Liver (tissue), 7 donors: ENCODE measurements at regions not wholly inside any gene's neighbourhood (a gene's known extent, or its start where the extent isn't known, plus 50 kb on each side); places are given as distances from the start of the nearest gene placed in this dataset.

ENCODE experiments used
- DNase-seq: peaks from one replicate; pipeline ENCODE4 v3.0.0-alpha.2; 2017; ENCODE audit warnings: low spot score
- H3K27ac ChIP-seq, 2 donors: one replicate each; pipeline ENCODE4 v1.7.0; 2013; ENCODE audit warnings: inconsistent platforms in 2 of 2, low read length in 2 of 2, control low read depth in 1 of 2, low read depth in 1 of 2, mild to moderate bottlenecking in 1 of 2
- H3K27me3 ChIP-seq, 4 donors: one replicate each; pipeline versions ENCODE4 v1.6.1 to v1.7.0; 2013; ENCODE audit warnings: low read length in 3 of 4, inconsistent platforms in 1 of 4, mild to moderate bottlenecking in 1 of 4, moderate library complexity in 1 of 4; ENCODE audit not compliant: control insufficient read depth in 4 of 4, insufficient read depth in 4 of 4
- H3K36me3 ChIP-seq, 4 donors: one replicate each; pipeline versions ENCODE4 v1.6.1 to v1.7.0; 2013; ENCODE audit warnings: low read length in 3 of 4, mild to moderate bottlenecking in 3 of 4, low read depth in 1 of 4, moderate library complexity in 1 of 4; ENCODE audit not compliant: control insufficient read depth in 4 of 4, insufficient read depth in 3 of 4
- H3K4me1 ChIP-seq, 4 donors: one replicate each; pipeline versions ENCODE4 v1.6.1 to v1.7.0; 2013; ENCODE audit warnings: low read length in 3 of 4, mild to moderate bottlenecking in 3 of 4, moderate library complexity in 1 of 4; ENCODE audit not compliant: control insufficient read depth in 4 of 4, insufficient read depth in 4 of 4
- H3K4me3 ChIP-seq, 3 donors: one replicate each; pipeline versions ENCODE4 v1.6.1 to v1.7.0; 2013; ENCODE audit warnings: low read length in 3 of 3, control low read depth in 1 of 3, low read depth in 1 of 3, mild to moderate bottlenecking in 1 of 3
- H3K9ac ChIP-seq, 2 donors: one replicate each; pipeline ENCODE4 v1.7.0; 2013; ENCODE audit warnings: low read length in 2 of 2, mild to moderate bottlenecking in 2 of 2, moderate library complexity in 2 of 2, control low read depth in 1 of 2, low read depth in 1 of 2
- H3K9me3 ChIP-seq, 4 donors: one replicate each; pipeline versions ENCODE4 v1.6.1 to v1.7.0; 2013; ENCODE audit warnings: low read length in 3 of 4; ENCODE audit not compliant: control insufficient read depth in 4 of 4
- EGR1 ChIP-seq, 2 donors: IDR thresholded peaks; 2 replicates each; pipeline ENCODE4 v1.6.1; 2016 to 2018; ENCODE audit warnings: antibody characterized with exemption in 2 of 2, low read depth in 2 of 2
- FOXA1 ChIP-seq: IDR thresholded peaks from 2 replicates; pipeline ENCODE4 v1.6.1; 2016; ENCODE audit warnings: antibody characterized with exemption
- FOXA2 ChIP-seq: IDR thresholded peaks from 2 replicates; pipeline ENCODE4 v1.6.1; 2016; ENCODE audit warnings: antibody characterized with exemption
- GABPA ChIP-seq, 2 donors: IDR thresholded peaks in 1 of 2; conservative IDR thresholded peaks in 1 of 2; 2 replicates each; pipeline ENCODE4 v1.6.1; 2016; ENCODE audit warnings: antibody characterized with exemption in 2 of 2, mild to moderate bottlenecking in 1 of 2, moderate library complexity in 1 of 2
- JUND ChIP-seq, 2 donors: IDR thresholded peaks; 2 replicates each; pipeline ENCODE4 v1.6.1; 2016; ENCODE audit warnings: antibody characterized with exemption in 2 of 2
- MAX ChIP-seq: IDR thresholded peaks from 2 replicates; pipeline ENCODE4 v1.6.1; 2016; ENCODE audit warnings: antibody characterized with exemption
- NR2F2 ChIP-seq: IDR thresholded peaks from 2 replicates; pipeline ENCODE4 v1.6.1; 2016; ENCODE audit warnings: antibody characterized with exemption
- RAD21 ChIP-seq, 2 donors: IDR thresholded peaks; 2 replicates each; pipeline ENCODE4 v1.6.1; 2016; ENCODE audit warnings: antibody characterized with exemption in 2 of 2, mild to moderate bottlenecking in 2 of 2
- REST ChIP-seq: IDR thresholded peaks from 2 replicates; pipeline ENCODE4 v1.6.1; 2016; ENCODE audit warnings: antibody characterized with exemption, mild to moderate bottlenecking
- RXRA ChIP-seq, 2 donors: IDR thresholded peaks; 2 replicates each; pipeline ENCODE4 v1.6.1; 2017 to 2018; ENCODE audit warnings: antibody characterized with exemption in 2 of 2, mild to moderate bottlenecking in 1 of 2
- SP1 ChIP-seq: IDR thresholded peaks from 2 replicates; pipeline ENCODE4 v1.6.1; 2018; ENCODE audit warnings: antibody characterized with exemption, mild to moderate bottlenecking
- TAF1 ChIP-seq: conservative IDR thresholded peaks from 2 replicates; pipeline ENCODE4 v1.6.1; 2016; ENCODE audit warnings: antibody characterized with exemption, mild to moderate bottlenecking
- YY1 ChIP-seq: IDR thresholded peaks from 2 replicates; pipeline ENCODE4 v1.6.1; 2016; ENCODE audit warnings: antibody characterized with exemption, mild to moderate bottlenecking
- WGBS: extraction: QIAGEN DNeasy Blood & Tissue Kit; methylation state at CpG from one replicate; pipeline ENCODE4 v1.1.7; 2013; 5-methylcytosine and 5-hydroxymethylcytosine counted together
- TF ChIP-seq, protein P1 (sequence below): IDR thresholded peaks from 2 replicates; pipeline ENCODE4 v1.6.1; 2016; ENCODE audit warnings: antibody characterized with exemption
- donor health status: healthy.
- donor health status: healthy.
- donor health status: healthy.
- donor health status: healthy.

- no peak for DNase-seq
- WGBS = 94% methylated on average over 21 of the region's 21 CpGs
- Histone ChIP-seq H3K27me3 (no peaks in the 10 kb centered on the region), H3K9me3 (peaks cover 0 to 4% (median 0%) of the 10 kb centered on the region in 4 donors), H3K36me3 (no peaks in the 10 kb centered on the region), H3K9ac (no peak overlapping the region), H3K4me1 (no peaks in the 10 kb centered on the region), H3K27ac (no peak overlapping the region), H3K4me3 (no peak overlapping the region)
- TF ChIP-seq RXRA (IDR thresholded peaks at IDR 0.05) (no peak), NR2F2 (no peak), MAX (no peak), RAD21 (IDR thresholded peaks at IDR 0.05) (no peak), TAF1 (no peak), FOXA1 (no peak), GABPA (IDR thresholded peaks at IDR 0.05 in 1 of 2, conservative IDR thresholded peaks at IDR 0.05 in 1 of 2) (no peak), YY1 (no peak), FOXA2 (no peak), JUND (IDR thresholded peaks at IDR 0.05) (no peak), EGR1 (IDR thresholded peaks at IDR 0.05; ENCODE audit: low read depth in 2 of 2) (no peak), SP1 (no peak)
- TF ChIP-seq, protein P1, sequence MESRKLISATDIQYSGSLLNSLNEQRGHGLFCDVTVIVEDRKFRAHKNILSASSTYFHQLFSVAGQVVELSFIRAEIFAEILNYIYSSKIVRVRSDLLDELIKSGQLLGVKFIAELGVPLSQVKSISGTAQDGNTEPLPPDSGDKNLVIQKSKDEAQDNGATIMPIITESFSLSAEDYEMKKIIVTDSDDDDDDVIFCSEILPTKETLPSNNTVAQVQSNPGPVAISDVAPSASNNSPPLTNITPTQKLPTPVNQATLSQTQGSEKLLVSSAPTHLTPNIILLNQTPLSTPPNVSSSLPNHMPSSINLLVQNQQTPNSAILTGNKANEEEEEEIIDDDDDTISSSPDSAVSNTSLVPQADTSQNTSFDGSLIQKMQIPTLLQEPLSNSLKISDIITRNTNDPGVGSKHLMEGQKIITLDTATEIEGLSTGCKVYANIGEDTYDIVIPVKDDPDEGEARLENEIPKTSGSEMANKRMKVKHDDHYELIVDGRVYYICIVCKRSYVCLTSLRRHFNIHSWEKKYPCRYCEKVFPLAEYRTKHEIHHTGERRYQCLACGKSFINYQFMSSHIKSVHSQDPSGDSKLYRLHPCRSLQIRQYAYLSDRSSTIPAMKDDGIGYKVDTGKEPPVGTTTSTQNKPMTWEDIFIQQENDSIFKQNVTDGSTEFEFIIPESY = no peak
Observed at GRCh38 chr15:97483232-97483631, 477.3 kb upstream of the ARRDC4 start.

- WGBS = 40% methylated on average over 4 of the region's 4 CpGs
- no peak for DNase-seq
- Histone ChIP-seq H3K27ac (no peak overlapping the region), H3K4me1 (peaks cover 0 to 8% (median 4%) of the 10 kb centered on the region in 4 donors), H3K36me3 (no peaks in the 10 kb centered on the region), H3K9ac (no peak overlapping the region), H3K27me3 (no peaks in the 10 kb centered on the region), H3K4me3 (no peak overlapping the region), H3K9me3 (peaks cover 0 to 4% (median 0%) of the 10 kb centered on the region in 4 donors)
- TF ChIP-seq NR2F2 (no peak), YY1 (no peak), FOXA2 (no peak), SP1 (no peak), FOXA1 (no peak), TAF1 (no peak), EGR1 (IDR thresholded peaks at IDR 0.05; ENCODE audit: low read depth in 2 of 2) (no peak), REST (no peak), JUND (IDR thresholded peaks at IDR 0.05) (no peak), GABPA (IDR thresholded peaks at IDR 0.05 in 1 of 2, conservative IDR thresholded peaks at IDR 0.05 in 1 of 2) (no peak), MAX (no peak)
Observed at GRCh38 chr15:97490429-97490828, 470.1 kb upstream of the ARRDC4 start.
